SK-N-SH (cell line): ENCODE measurements at regions not wholly inside any gene's neighbourhood (a gene's known extent, or its start where the extent isn't known, plus 50 kb on each side); places are given as distances from the start of the nearest gene placed in this dataset.
A peak's percentile ranks its signal among the peaks of the same experiment; 100 is the strongest.

Experiments used
- CTCF ChIA-PET: fragments of 300-600, 350-600 bp; formaldehyde crosslinking; extraction: SDS; loops from one replicate; lab custom pipeline; 2021; lab: Yijun Ruan, JAX
- POLR2A ChIA-PET: fragments of 350-600 bp; sonication (Branson Sonifier 250); formaldehyde crosslinking; extraction: SDS; loops from one replicate; lab custom pipeline; 2020; ENCODE audit warnings: antibody characterized with exemption, inconsistent platforms; lab: Yijun Ruan, JAX
- DNase-seq: peaks from one replicate; pipeline ENCODE4 v3.0.0; 2012
- H2AFZ ChIP-seq: fragments of 200-600 bp; sonication (generic); 2 replicates; pipeline ENCODE4 v1.8.1; 2016; ENCODE audit warnings: antibody characterized with exemption, mild to moderate bottlenecking, low read depth
- H3F3A ChIP-seq: fragments of 200-600 bp; sonication (generic); replicated peaks from 2 replicates; pipeline ENCODE3; 2016; ENCODE audit warnings: antibody characterized with exemption, mild to moderate bottlenecking; ENCODE audit not compliant: insufficient read depth
- H3K27ac ChIP-seq, 2 experiments: fragments of 200-500 bp in 1 of 2; fragments of 200-600 bp in 1 of 2; sonication (Bioruptor generic) in 1 of 2; sonication (generic), shearing (Covaris generic) in 1 of 2; 2 replicates each; pipeline versions ENCODE4 v1.5.1 to v1.6.1; 2014 to 2016; ENCODE audit warnings: low read depth in 2 of 2, inconsistent platforms in 1 of 2, low read length in 1 of 2, mild to moderate bottlenecking in 1 of 2, mixed read lengths in 1 of 2
- H3K27me3 ChIP-seq: fragments of 200-600 bp; sonication (generic), shearing (Covaris generic); 2 replicates; pipeline ENCODE4 v1.6.1; 2016; ENCODE audit warnings: mixed run types; ENCODE audit not compliant: insufficient read depth
- H3K36me3 ChIP-seq, 2 experiments: fragments of 200-500 bp in 1 of 2; fragments of 200-600 bp in 1 of 2; sonication (Bioruptor generic) in 1 of 2; sonication (generic) in 1 of 2; replicated peaks in 1 of 2; 2 replicates each; pipeline versions ENCODE3 to v1.5.1; 2014 to 2016; ENCODE audit warnings: low read length in 1 of 2, mild to moderate bottlenecking in 1 of 2; ENCODE audit not compliant: insufficient read depth in 2 of 2, control insufficient read depth in 1 of 2
- H3K4me1 ChIP-seq, 2 experiments: fragments of 200-500 bp in 1 of 2; fragments of 200-600 bp in 1 of 2; sonication (Bioruptor generic) in 1 of 2; sonication (generic), shearing (Covaris generic) in 1 of 2; 2 replicates each; pipeline versions ENCODE4 v1.5.1 to v1.6.1; 2014 to 2016; ENCODE audit warnings: low read depth in 1 of 2, low read length in 1 of 2, mixed run types in 1 of 2; ENCODE audit not compliant: insufficient read depth in 2 of 2, control insufficient read depth in 1 of 2
- H3K4me2 ChIP-seq: fragments of 200-600 bp; sonication (generic), shearing (Covaris generic); 2 replicates; pipeline ENCODE4 v1.6.1; 2017; ENCODE audit warnings: mixed run types
- H3K4me3 ChIP-seq, 2 experiments: fragments of 200-500 bp in 1 of 2; fragments of 200-600 bp in 1 of 2; sonication (Bioruptor generic) in 1 of 2; sonication (generic), shearing (Covaris generic) in 1 of 2; 2 replicates each; pipeline versions ENCODE4 v1.5.1 to v1.8.1; 2014 to 2016; ENCODE audit warnings: low read depth in 2 of 2, inconsistent platforms in 1 of 2, low read length in 1 of 2, mild to moderate bottlenecking in 1 of 2, mixed read lengths in 1 of 2, moderate library complexity in 1 of 2
- H3K79me2 ChIP-seq: fragments of 200-600 bp; sonication (generic); 2 replicates; pipeline ENCODE4 v1.8.1; 2017; ENCODE audit warnings: mild to moderate bottlenecking; ENCODE audit not compliant: insufficient read depth
- H3K9ac ChIP-seq: fragments of 200-600 bp; sonication (generic); 2 replicates; pipeline ENCODE4 v1.6.1; 2017; ENCODE audit warnings: mixed run types
- H3K9me2 ChIP-seq: fragments of 200-600 bp; sonication (generic); 2 replicates; pipeline ENCODE4 v1.6.1; 2017; ENCODE audit warnings: mixed run types
- H3K9me3 ChIP-seq: fragments of 200-600 bp; sonication (generic); 2 replicates; pipeline ENCODE4 v1.6.1; 2017; ENCODE audit warnings: mixed run types, mild to moderate bottlenecking, moderate library complexity
- H4K20me1 ChIP-seq: fragments of 200-600 bp; sonication (generic); 2 replicates; pipeline ENCODE4 v1.6.1; 2017; ENCODE audit warnings: mild to moderate bottlenecking, mixed run types; ENCODE audit not compliant: insufficient read depth
- CHD2 ChIP-seq: fragments of 150-350 bp; IDR thresholded peaks from 2 replicates; pipeline ENCODE4 v1.6.1; 2018; ENCODE audit warnings: low read length; ENCODE audit not compliant: partially characterized antibody
- ELF1 ChIP-seq: IDR thresholded peaks from 2 replicates; pipeline ENCODE4 v1.4.0; 2012
- EP300 ChIP-seq, 2 experiments: IDR thresholded peaks; 2 replicates each; pipeline versions ENCODE4 v1.4.0 to v1.6.1; 2012; ENCODE audit warnings: borderline replicate concordance in 1 of 2, low read depth in 1 of 2, low read length in 1 of 2
- EZH2phosphoT487 ChIP-seq: fragments of 200-600 bp; sonication (generic); IDR thresholded peaks from 2 replicates; pipeline ENCODE4 v1.6.1; 2017; ENCODE audit warnings: low read depth, mixed run types, mild to moderate bottlenecking, antibody characterized with exemption, moderate library complexity, borderline replicate concordance
- FOSL2 ChIP-seq: IDR thresholded peaks from 2 replicates; pipeline ENCODE4 v1.4.0; 2012; ENCODE audit warnings: low read depth, mild to moderate bottlenecking, moderate library complexity, borderline replicate concordance
- GABPA ChIP-seq: IDR thresholded peaks from 2 replicates; pipeline ENCODE4 v1.4.0; 2012; ENCODE audit warnings: low read depth, mild to moderate bottlenecking
- JUND ChIP-seq: IDR thresholded peaks from 2 replicates; pipeline ENCODE4 v1.4.0; 2012
- MEF2A ChIP-seq: IDR thresholded peaks from 2 replicates; pipeline ENCODE4 v1.4.0; 2012; ENCODE audit warnings: low read depth, borderline replicate concordance
- PBX3 ChIP-seq: IDR thresholded peaks from 2 replicates; pipeline ENCODE4; 2012
- RCOR1 ChIP-seq: fragments of 150-350 bp; IDR thresholded peaks from 2 replicates; pipeline ENCODE4 v1.6.1; 2017; ENCODE audit warnings: antibody characterized with exemption, low read length
- REST ChIP-seq: IDR thresholded peaks from 2 replicates; pipeline ENCODE4 v1.6.1; 2012; ENCODE audit warnings: mild to moderate bottlenecking, low read depth, low read length, moderate library complexity
- SIN3A ChIP-seq: IDR thresholded peaks from 2 replicates; pipeline ENCODE4 v1.6.1; 2012; ENCODE audit warnings: low read depth, mild to moderate bottlenecking, low read length, moderate library complexity, borderline replicate concordance
- SMC3 ChIP-seq: IDR thresholded peaks from 2 replicates; pipeline ENCODE4 v1.6.1; 2012; ENCODE audit warnings: low read depth, low read length, improper control_type of control experiment
- TCF12 ChIP-seq: IDR thresholded peaks from 2 replicates; pipeline ENCODE4 v1.4.0; 2012
- USF1 ChIP-seq: IDR thresholded peaks from 2 replicates; pipeline ENCODE4 v1.4.0; 2012; ENCODE audit warnings: low read depth, borderline replicate concordance
- WGBS: methylation state at CpG from one replicate; pipeline ENCODE4 v1.1.6; 2017; ENCODE audit warnings: low lambda C conversion rate; 5-methylcytosine and 5-hydroxymethylcytosine counted together

GRCh38 chr9:80875947-80876346, 813.4 kb downstream of the TLE1 start (continued):
- TF ChIP-seq REST: no peak
- no peak for TF ChIP-seq SMC3
- no peak for TF ChIP-seq PBX3
- TF ChIP-seq JUND: no peak
- no peak for TF ChIP-seq CHD2

- WGBS: 31% methylated on average over 1 of the region's 1 CpG
- H3K4me3 ChIP-seq: no peak overlapping the region
- H2AFZ ChIP-seq: no peak overlapping the region
- TF ChIP-seq MEF2A: no peak
- no peak for TF ChIP-seq GABPA
- TF ChIP-seq USF1: no peak
- no peak for TF ChIP-seq ELF1
- TF ChIP-seq FOSL2: peak; percentile 22; the same call in 1 of the 2 replicates
- TF ChIP-seq EP300 (IDR thresholded peaks at IDR 0.05; ENCODE audit: borderline replicate concordance in 1 of 2, low read depth in 1 of 2, low read length in 1 of 2): peak in 1 of 2 experiments; percentile 13; a peak in 1 of 4 replicates
- TF ChIP-seq EZH2phosphoT487: no peak
- TF ChIP-seq SIN3A: no peak
- TF ChIP-seq PBX3: peak; percentile 46
- peak; percentile 57; the same call in 1 of the 2 replicates for TF ChIP-seq TCF12
- TF ChIP-seq RCOR1: no peak
- CTCF ChIA-PET: interaction anchor here (1.1 to 1.8 kb wide), 2 partner anchors 12 to 266 kb away, joined by 3 to 6 read pairs; no protein-coding TSS in a partner anchor
- no peaks in the 10 kb centered on the region for H3K79me2 ChIP-seq
- no peaks in the 10 kb centered on the region for H3K36me3 ChIP-seq
- no peak overlapping the region for H3K9ac ChIP-seq
- no peaks in the 10 kb centered on the region for H3K27me3 ChIP-seq
- H3K4me2 ChIP-seq: no peak overlapping the region
- H3K9me2 ChIP-seq: no peaks in the 10 kb centered on the region
- H4K20me1 ChIP-seq: no peaks in the 10 kb centered on the region
- POLR2A ChIA-PET: no interaction called here
- DNase-seq: no peak
- no peaks in the 10 kb centered on the region for H3K4me1 ChIP-seq
- H3K9me3 ChIP-seq: no peaks in the 10 kb centered on the region
- H3F3A ChIP-seq: no peaks in the 10 kb centered on the region
- H3K27ac ChIP-seq: peak overlapping the region in 1 of 2 experiments; percentile 29; a peak in 2 of 4 replicates
These were observed 815.1 kb downstream of the TLE1 start for GRCh38 chr9:80874276-80874675.
